ENCODE measurements at regions not wholly inside any gene's neighbourhood (a gene's known extent, or its start where the extent isn't known, plus 50 kb on each side); places are given as distances from the start of the nearest gene placed in this dataset.

GRCh38 chr16:50908468-50908867, 166.6 kb downstream of the CYLD start:
- TF ChIP-seq CTCF (conservative IDR thresholded peaks at IDR 0.05; ENCODE audit: low read length) = no peak
- no peak for TF ChIP-seq EZH2phosphoT487 (IDR thresholded peaks at IDR 0.05; ENCODE audit: borderline replicate concordance, low read depth, low read length)
- Histone ChIP-seq H3K9me2 (ENCODE audit: insufficient read depth, low read length) (no peaks in the 10 kb centered on the region), H3K4me2 (ENCODE audit: low read length) (no peak overlapping the region), H4K20me1 (ENCODE audit: insufficient read depth, low read length) (no peaks in the 10 kb centered on the region), H3K4me1 (ENCODE audit: insufficient read depth, low read length, poor library complexity, severe bottlenecking) (no peaks in the 10 kb centered on the region), H2AFZ (ENCODE audit: low read length) (no peak overlapping the region), H3K79me2 (ENCODE audit: insufficient read depth, low read depth, low read length) (no peaks in the 10 kb centered on the region), H3K9me3 (ENCODE audit: low read length) (no peaks in the 10 kb centered on the region), H3K27ac (ENCODE audit: low read depth, low read length, poor library complexity, severe bottlenecking) (no peak overlapping the region), H3K36me3 (ENCODE audit: insufficient read depth, low read length) (no peaks in the 10 kb centered on the region), H3K4me3 (ENCODE audit: low read depth, low read length, poor library complexity, severe bottlenecking) (no peak overlapping the region)
- ChIA-PET CTCF (ENCODE audit: unreplicated experiment) (no interaction called here), POLR2A (no interaction called here)
- intact Hi-C loops (cut with micrococcal nuclease; ENCODE audit: unreplicated experiment) = loop anchor here (10.0 kb wide), 1 partner anchor 54 kb away; no protein-coding TSS in a partner anchor
- DNase-seq (ENCODE audit: low spot score) = no peak
- no TSS peak for BruUV-seq (replicated peaks)

GRCh38 chr16:50906454-50906853, 164.6 kb downstream of the CYLD start:
- Histone ChIP-seq H4K20me1 (ENCODE audit: insufficient read depth, low read length) (no peaks in the 10 kb centered on the region), H3K79me2 (ENCODE audit: insufficient read depth, low read depth, low read length) (no peaks in the 10 kb centered on the region), H3K36me3 (ENCODE audit: insufficient read depth, low read length) (no peaks in the 10 kb centered on the region), H3K27ac (ENCODE audit: low read depth, low read length, poor library complexity, severe bottlenecking) (no peak overlapping the region), H3K9me3 (ENCODE audit: low read length) (no peaks in the 10 kb centered on the region), H3K9me2 (ENCODE audit: insufficient read depth, low read length) (no peaks in the 10 kb centered on the region), H3K4me2 (ENCODE audit: low read length) (no peak overlapping the region), H3K4me1 (ENCODE audit: insufficient read depth, low read length, poor library complexity, severe bottlenecking) (no peaks in the 10 kb centered on the region), H2AFZ (ENCODE audit: low read length) (no peak overlapping the region), H3K4me3 (ENCODE audit: low read depth, low read length, poor library complexity, severe bottlenecking) (no peak overlapping the region)
- no peak for TF ChIP-seq EZH2phosphoT487 (IDR thresholded peaks at IDR 0.05; ENCODE audit: borderline replicate concordance, low read depth, low read length)
- TF ChIP-seq CTCF (conservative IDR thresholded peaks at IDR 0.05; ENCODE audit: low read length) = no peak
- ChIA-PET CTCF (ENCODE audit: unreplicated experiment) (no interaction called here), POLR2A (interaction anchor here (0.8 kb wide), 1 partner anchor 14 kb away, joined by 3 read pairs; no protein-coding TSS in a partner anchor)
- intact Hi-C loops (cut with micrococcal nuclease; ENCODE audit: unreplicated experiment) = loop anchor here (10.0 kb wide), 1 partner anchor 52 kb away; no protein-coding TSS in a partner anchor
- BruUV-seq (replicated peaks) = no TSS peak
- DNase-seq (ENCODE audit: low spot score) = no peak

GRCh38 chr16:50902457-50902856, 160.6 kb downstream of the CYLD start:
- H3K27ac ChIP-seq (ENCODE audit: low read depth, low read length, poor library complexity, severe bottlenecking) = no peak overlapping the region
- peak; percentile 2 for DNase-seq (ENCODE audit: low spot score)
- CTCF ChIA-PET (ENCODE audit: unreplicated experiment) = no interaction called here
- no peaks in the 10 kb centered on the region for H3K36me3 ChIP-seq (ENCODE audit: insufficient read depth, low read length)
- intact Hi-C loops (cut with micrococcal nuclease; ENCODE audit: unreplicated experiment) = loop anchor here (10.0 kb wide), 1 partner anchor 48 kb away; no protein-coding TSS in a partner anchor
- TF ChIP-seq EZH2phosphoT487 (IDR thresholded peaks at IDR 0.05; ENCODE audit: borderline replicate concordance, low read depth, low read length) = no peak
- TF ChIP-seq CTCF (conservative IDR thresholded peaks at IDR 0.05; ENCODE audit: low read length) = peak; percentile 28; the same call in 1 of the 2 replicates
- no peaks in the 10 kb centered on the region for H3K9me3 ChIP-seq (ENCODE audit: low read length)
- H3K4me2 ChIP-seq (ENCODE audit: low read length) = no peak overlapping the region
- H3K4me3 ChIP-seq (ENCODE audit: low read depth, low read length, poor library complexity, severe bottlenecking) = no peak overlapping the region
- H3K4me1 ChIP-seq (ENCODE audit: insufficient read depth, low read length, poor library complexity, severe bottlenecking) = no peaks in the 10 kb centered on the region
- no peaks in the 10 kb centered on the region for H3K9me2 ChIP-seq (ENCODE audit: insufficient read depth, low read length)
- BruUV-seq (replicated peaks) = no TSS peak
- POLR2A ChIA-PET = no interaction called here
- H3K79me2 ChIP-seq (ENCODE audit: insufficient read depth, low read depth, low read length) = no peaks in the 10 kb centered on the region
- no peak overlapping the region for H2AFZ ChIP-seq (ENCODE audit: low read length)
- no peaks in the 10 kb centered on the region for H4K20me1 ChIP-seq (ENCODE audit: insufficient read depth, low read length)
